CD4-positive, alpha-beta memory T cell (primary cell): ENCODE measurements at regions not wholly inside any gene's neighbourhood (a gene's known extent, or its start where the extent isn't known, plus 50 kb on each side); places are given as distances from the start of the nearest gene placed in this dataset.

ENCODE experiments used
- CTCF ChIA-PET: fragments of 350-600 bp; sonication (Branson Sonifier 250); formaldehyde crosslinking; loops from one replicate; lab custom pipeline; 2021; ENCODE audit warnings: inconsistent platforms; ENCODE audit not compliant: partially characterized antibody; lab: Charles Lee
- POLR2A ChIA-PET: fragments of 350-600 bp; sonication (Branson Sonifier 250); formaldehyde crosslinking; loops from one replicate; lab custom pipeline; 2021; ENCODE audit not compliant: partially characterized antibody; lab: Charles Lee
- DNase-seq, 5 donors: peaks; one replicate each; pipeline versions ENCODE4 v3.0.0 to v3.0.0-alpha.2; 2020 to 2022; ENCODE audit warnings: mixed read lengths in 1 of 5
- H3K27ac ChIP-seq: one replicate; pipeline ENCODE4 v1.7.0; 2013; ENCODE audit warnings: low read depth, low read length
- H3K27me3 ChIP-seq: 2 replicates; pipeline ENCODE4 v1.7.0; 2013; ENCODE audit warnings: mild to moderate bottlenecking, low read length, moderate library complexity; ENCODE audit not compliant: insufficient read depth
- H3K36me3 ChIP-seq: 2 replicates; pipeline ENCODE4 v1.7.0; 2013; ENCODE audit warnings: mild to moderate bottlenecking, low read length, moderate library complexity; ENCODE audit not compliant: insufficient read depth
- H3K4me1 ChIP-seq: 2 replicates; pipeline ENCODE4 v1.7.0; 2013; ENCODE audit warnings: mild to moderate bottlenecking, low read length, moderate library complexity; ENCODE audit not compliant: insufficient read depth
- H3K4me3 ChIP-seq, 2 donors: one replicate each; pipeline ENCODE4 v1.7.0; 2013; ENCODE audit warnings: low read length in 2 of 2, mild to moderate bottlenecking in 1 of 2
- H3K9me3 ChIP-seq, 2 donors: one replicate each; pipeline ENCODE4 v1.7.0; 2013; ENCODE audit warnings: low read length in 2 of 2, control low read depth in 1 of 2; ENCODE audit not compliant: control insufficient read depth in 1 of 2
- H3K27ac Mint-ChIP-seq, 7 donors: one replicate each; pipeline ENCODE4 v1.8.0; 2020 to 2021; ENCODE audit warnings: mixed read lengths in 7 of 7, mild to moderate bottlenecking in 6 of 7, inconsistent platforms in 3 of 7, moderate library complexity in 3 of 7
- H3K27me3 Mint-ChIP-seq, 2 donors: one replicate each; pipeline ENCODE4 v1.8.0; 2020 to 2021; ENCODE audit warnings: mixed read lengths in 2 of 2
- H3K36me3 Mint-ChIP-seq, 2 donors: one replicate each; pipeline ENCODE4 v1.8.0; 2020 to 2021; ENCODE audit warnings: mixed read lengths in 2 of 2, inconsistent platforms in 1 of 2, mild to moderate bottlenecking in 1 of 2
- H3K4me1 Mint-ChIP-seq, 4 donors: one replicate each; pipeline ENCODE4 v1.8.0; 2020 to 2021; ENCODE audit warnings: mixed read lengths in 4 of 4, mild to moderate bottlenecking in 1 of 4
- H3K4me3 Mint-ChIP-seq, 8 donors: one replicate each; pipeline ENCODE4 v1.8.0; 2020 to 2021; ENCODE audit warnings: mixed read lengths in 8 of 8, mild to moderate bottlenecking in 7 of 8, moderate library complexity in 6 of 8, inconsistent platforms in 3 of 8
- H3K9me3 Mint-ChIP-seq, 8 donors: one replicate each; pipeline ENCODE4 v1.8.0; 2020 to 2021; ENCODE audit warnings: mixed read lengths in 8 of 8, mild to moderate bottlenecking in 5 of 8, inconsistent platforms in 3 of 8, moderate library complexity in 1 of 8
- intact Hi-C: fragments of 100-400 bp; cut with micrococcal nuclease; formaldehyde crosslinking; loops from one replicate; pipeline ENCODE4 v1.15.1; 2023

GRCh38 chr14:85124631-85125290 is 405.2 kb upstream of the FLRT2 start:
- Histone ChIP-seq H3K27ac (no peak overlapping the region), H3K9me3 (no peaks in the 10 kb centered on the region), H3K4me3 (no peak overlapping the region), H3K27me3 (no peaks in the 10 kb centered on the region), H3K4me1 (no peaks in the 10 kb centered on the region), H3K36me3 (no peaks in the 10 kb centered on the region)
- Mint-ChIP-seq H3K27me3 (no peaks in the 10 kb centered on the region), H3K9me3 (peaks cover 0 to 24% (median 11%) of the 10 kb centered on the region in 8 donors), H3K27ac (no peak overlapping the region), H3K36me3 (no peaks in the 10 kb centered on the region), H3K4me1 (no peaks in the 10 kb centered on the region), H3K4me3 (no peak overlapping the region)
- ChIA-PET CTCF (no interaction called here), POLR2A (no interaction called here)
- intact Hi-C loops = no loop called here
- no peak for DNase-seq

- ChIA-PET CTCF (no interaction called here), POLR2A (no interaction called here)
- Mint-ChIP-seq H3K36me3 (no peaks in the 10 kb centered on the region), H3K9me3 (peaks cover 0 to 24% (median 10%) of the 10 kb centered on the region in 8 donors), H3K4me3 (no peak overlapping the region), H3K4me1 (no peaks in the 10 kb centered on the region), H3K27me3 (no peaks in the 10 kb centered on the region), H3K27ac (no peak overlapping the region)
- Histone ChIP-seq H3K27me3 (no peaks in the 10 kb centered on the region), H3K4me3 (no peak overlapping the region), H3K4me1 (no peaks in the 10 kb centered on the region), H3K36me3 (no peaks in the 10 kb centered on the region), H3K27ac (no peak overlapping the region), H3K9me3 (no peaks in the 10 kb centered on the region)
- intact Hi-C loops = no loop called here
- no peak for DNase-seq
These were observed 404.7 kb upstream of the FLRT2 start for GRCh38 chr14:85125291-85125670.

GRCh38 chr14:85129921-85130320 is 400.0 kb upstream of the FLRT2 start:
- Mint-ChIP-seq H3K27me3 (no peaks in the 10 kb centered on the region), H3K27ac (no peak overlapping the region), H3K4me3 (no peak overlapping the region), H3K36me3 (no peaks in the 10 kb centered on the region), H3K9me3 (peaks cover 2 to 19% (median 7%) of the 10 kb centered on the region in 8 donors), H3K4me1 (no peaks in the 10 kb centered on the region)
- Histone ChIP-seq H3K27ac (no peak overlapping the region), H3K36me3 (no peaks in the 10 kb centered on the region), H3K27me3 (no peaks in the 10 kb centered on the region), H3K9me3 (no peaks in the 10 kb centered on the region), H3K4me1 (no peaks in the 10 kb centered on the region), H3K4me3 (no peak overlapping the region)
- POLR2A ChIA-PET = no interaction called here
- no peak for DNase-seq
- CTCF ChIA-PET = no interaction called here
- intact Hi-C loops = no loop called here

DNA sequence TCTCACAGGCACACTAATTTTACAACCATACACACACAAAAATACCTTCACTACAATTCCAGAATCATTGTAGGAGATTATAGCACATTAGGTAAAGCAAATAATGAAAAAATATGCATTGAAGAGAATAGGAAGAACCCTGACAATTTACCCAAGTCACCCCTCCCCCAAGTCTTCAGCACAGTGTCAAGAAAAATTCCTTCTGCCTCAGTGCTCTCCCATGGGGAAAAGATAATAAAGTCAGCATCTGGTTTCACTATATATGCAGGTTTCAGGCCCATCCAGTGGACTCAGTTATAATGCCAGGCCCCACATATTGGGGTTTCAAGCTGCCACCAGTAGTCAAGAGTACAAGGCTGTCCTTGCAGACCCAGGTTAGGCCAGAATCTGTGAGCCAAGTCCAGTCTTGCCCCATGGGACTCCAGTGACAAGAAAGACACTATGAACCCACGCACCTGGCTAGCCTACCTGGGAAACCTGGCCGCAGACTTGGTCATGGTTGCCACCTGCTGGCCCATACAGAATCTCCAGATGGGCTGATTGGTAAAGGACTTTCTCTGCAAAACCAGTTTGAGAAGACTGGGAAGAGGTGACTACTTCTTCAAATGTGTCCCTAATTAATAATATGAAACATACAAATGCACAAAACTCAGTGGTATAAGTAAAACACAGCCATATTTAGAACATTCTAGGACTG is 398.6 kb upstream of the FLRT2 start:
- intact Hi-C loops = no loop called here
- Mint-ChIP-seq H3K4me3 (no peak overlapping the region), H3K27ac (no peak overlapping the region), H3K4me1 (no peaks in the 10 kb centered on the region), H3K9me3 (peaks cover 2 to 13% (median 7%) of the 10 kb centered on the region in 8 donors), H3K36me3 (no peaks in the 10 kb centered on the region), H3K27me3 (no peaks in the 10 kb centered on the region)
- Histone ChIP-seq H3K27me3 (no peaks in the 10 kb centered on the region), H3K27ac (no peak overlapping the region), H3K4me1 (no peaks in the 10 kb centered on the region), H3K9me3 (no peaks in the 10 kb centered on the region), H3K4me3 (no peak overlapping the region), H3K36me3 (no peaks in the 10 kb centered on the region)
- ChIA-PET POLR2A (no interaction called here), CTCF (no interaction called here)
- DNase-seq = no peak

GRCh38 chr14:85142982-85143381 is 387.0 kb upstream of the FLRT2 start:
- no peaks in the 10 kb centered on the region for H3K36me3 Mint-ChIP-seq
- H3K27ac Mint-ChIP-seq = no peak overlapping the region
- H3K4me3 Mint-ChIP-seq = no peak overlapping the region
- no peaks in the 10 kb centered on the region for H3K27me3 ChIP-seq
- ChIA-PET CTCF (no interaction called here), POLR2A (no interaction called here)
- H3K4me1 ChIP-seq = no peaks in the 10 kb centered on the region
- no peak overlapping the region for H3K27ac ChIP-seq
- peaks cover 0 to 2% of the 10 kb centered on the region in 2 donors for H3K9me3 ChIP-seq
- no peak for DNase-seq
- H3K4me1 Mint-ChIP-seq = no peaks in the 10 kb centered on the region
- intact Hi-C loops = no loop called here
- H3K4me3 ChIP-seq = no peak overlapping the region
- no peaks in the 10 kb centered on the region for H3K27me3 Mint-ChIP-seq
- peaks cover 2 to 15% (median 8%) of the 10 kb centered on the region in 8 donors for H3K9me3 Mint-ChIP-seq
- no peaks in the 10 kb centered on the region for H3K36me3 ChIP-seq

DNA sequence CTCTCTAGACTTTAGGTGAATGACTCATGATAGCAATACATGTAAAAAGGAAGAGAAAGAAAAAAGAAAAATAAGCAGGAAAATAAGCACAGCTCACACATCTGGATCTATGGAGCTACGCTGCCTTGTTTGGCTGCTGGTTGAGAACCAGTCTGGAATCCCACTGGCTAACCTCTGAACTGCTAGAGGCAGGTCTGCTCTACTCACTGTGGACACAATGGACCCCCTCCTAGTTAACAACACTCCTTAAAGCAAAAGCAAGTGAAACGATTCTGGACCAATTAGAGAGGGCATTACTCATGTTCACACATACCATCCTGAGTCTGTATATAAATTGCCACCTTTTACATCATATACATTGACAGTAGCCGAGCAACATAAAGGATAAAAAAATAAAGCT is 383.2 kb upstream of the FLRT2 start:
- Mint-ChIP-seq H3K36me3 (no peaks in the 10 kb centered on the region), H3K27ac (no peak overlapping the region), H3K4me3 (no peak overlapping the region), H3K27me3 (no peaks in the 10 kb centered on the region), H3K4me1 (no peaks in the 10 kb centered on the region), H3K9me3 (peaks cover 0 to 17% (median 8%) of the 10 kb centered on the region in 8 donors)
- Histone ChIP-seq H3K27me3 (no peaks in the 10 kb centered on the region), H3K4me1 (no peaks in the 10 kb centered on the region), H3K9me3 (peaks cover 0 to 2% of the 10 kb centered on the region in 2 donors), H3K4me3 (no peak overlapping the region), H3K27ac (no peak overlapping the region), H3K36me3 (no peaks in the 10 kb centered on the region)
- no peak for DNase-seq
- POLR2A ChIA-PET = no interaction called here
- CTCF ChIA-PET = no interaction called here
- intact Hi-C loops = no loop called here

DNA sequence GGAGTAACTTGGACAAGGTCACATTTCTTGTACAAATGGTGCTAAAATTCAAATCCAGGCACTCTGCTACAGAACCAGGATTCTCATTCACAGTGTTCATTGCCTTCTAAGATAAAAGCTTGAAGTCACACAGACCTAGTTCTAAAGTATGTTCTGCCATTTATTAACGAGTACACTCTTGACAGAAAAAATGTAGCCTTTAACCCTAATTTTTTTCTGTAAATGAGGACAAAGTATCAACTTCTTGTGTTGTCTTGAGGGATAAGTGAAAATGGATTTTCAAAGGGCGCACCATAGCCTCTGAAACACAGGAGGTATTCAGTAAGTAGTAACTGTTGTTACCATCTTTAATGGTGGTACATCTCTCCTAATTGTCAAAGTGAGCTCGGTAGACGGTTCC is 379.8 kb upstream of the FLRT2 start:
- Histone ChIP-seq H3K36me3 (no peaks in the 10 kb centered on the region), H3K9me3 (no peaks in the 10 kb centered on the region), H3K27ac (no peak overlapping the region), H3K4me1 (no peaks in the 10 kb centered on the region), H3K27me3 (no peaks in the 10 kb centered on the region), H3K4me3 (no peak overlapping the region)
- H3K4me3 Mint-ChIP-seq = no peak overlapping the region
- peaks cover 0 to 19% (median 9%) of the 10 kb centered on the region in 8 donors for H3K9me3 Mint-ChIP-seq
- no peak overlapping the region for H3K27ac Mint-ChIP-seq
- DNase-seq = no peak
- intact Hi-C loops = no loop called here
- H3K4me1 Mint-ChIP-seq = no peaks in the 10 kb centered on the region
- H3K27me3 Mint-ChIP-seq = no peaks in the 10 kb centered on the region
- ChIA-PET POLR2A (no interaction called here), CTCF (no interaction called here)
- no peaks in the 10 kb centered on the region for H3K36me3 Mint-ChIP-seq
